Sigmoid colon (tissue), 6 donors: ENCODE measurements at regions not wholly inside any gene's neighbourhood (a gene's known extent, or its start where the extent isn't known, plus 50 kb on each side); places are given as distances from the start of the nearest gene placed in this dataset.

ENCODE experiments used
- DNase-seq: peaks from one replicate; pipeline ENCODE4 v3.0.0-alpha.2; 2019
- H3K27ac ChIP-seq, 4 donors: fragments of 200-600 bp; sonication (generic); one replicate each; pipeline ENCODE4 v1.5.1; 2016 to 2019; ENCODE audit warnings: mild to moderate bottlenecking in 1 of 4
- H3K27me3 ChIP-seq, 3 donors: fragments of 200-600 bp; sonication (generic); one replicate each; pipeline ENCODE4 v1.5.1; 2019; ENCODE audit warnings: mild to moderate bottlenecking in 1 of 3
- H3K36me3 ChIP-seq, 4 donors: fragments of 200-600 bp; sonication (generic); one replicate each; pipeline ENCODE4 v1.5.1; 2016 to 2019
- H3K4me1 ChIP-seq, 4 donors: fragments of 200-600 bp; sonication (generic); one replicate each; pipeline ENCODE4 v1.5.1; 2017 to 2019
- H3K4me3 ChIP-seq, 4 donors: fragments of 200-600 bp; sonication (generic); one replicate each; pipeline ENCODE4 v1.5.1; 2017 to 2019; ENCODE audit warnings: mild to moderate bottlenecking in 2 of 4, moderate library complexity in 1 of 4
- H3K9me3 ChIP-seq, 4 donors: fragments of 200-600 bp in 3 of 4; sonication (generic) in 3 of 4; one replicate each; pipeline versions ENCODE4 v1.5.1 to v1.6.1; 2013 to 2019
- CTCF ChIP-seq, 4 experiments: fragments of 450-650 bp in 3 of 4; fragments of 200-600 bp in 1 of 4; IDR thresholded peaks; one replicate each; pipeline ENCODE4 v1.5.1; 2016 to 2019; ENCODE audit warnings: antibody characterized with exemption in 4 of 4, mild to moderate bottlenecking in 3 of 4, moderate library complexity in 2 of 4
- EP300 ChIP-seq, 4 donors: sonication (generic); formaldehyde crosslinking; IDR thresholded peaks; one replicate each; pipeline ENCODE4 v1.6.1; 2017; ENCODE audit warnings: antibody characterized with exemption in 4 of 4
- POLR2A ChIP-seq, 2 donors: fragments of 450-650 bp; IDR thresholded peaks; one replicate each; pipeline ENCODE4 v1.6.1; 2016; ENCODE audit warnings: antibody characterized with exemption in 2 of 2, mild to moderate bottlenecking in 2 of 2, moderate library complexity in 2 of 2
- POLR2AphosphoS5 ChIP-seq, 4 donors: sonication (generic); formaldehyde crosslinking; IDR thresholded peaks; one replicate each; pipeline ENCODE4 v1.6.1; 2017; ENCODE audit warnings: antibody characterized with exemption in 4 of 4
- WGBS, 2 donors: extraction: QIAGEN DNeasy Blood & Tissue Kit; methylation state at CpG; one replicate each; pipeline ENCODE4 v1.1.7; 2013; 5-methylcytosine and 5-hydroxymethylcytosine counted together
- intact Hi-C: fragments of 100-400 bp; cut with DNase I; formaldehyde crosslinking; loops from one replicate; pipeline ENCODE4 v1.15.1; 2023
- donor health status: healthy with polysubstance abuse.
- donor health status: healthy.

- H3K27me3 ChIP-seq: peaks cover 0 to 17% (median 0%) of the 10 kb centered on the region in 3 donors
- H3K27ac ChIP-seq: no peak overlapping the region
- no peak for DNase-seq
- no peaks in the 10 kb centered on the region for H3K36me3 ChIP-seq
- intact Hi-C loops: no loop called here
- H3K9me3 ChIP-seq: peaks cover 0 to 8% (median 4%) of the 10 kb centered on the region in 4 donors
- H3K4me1 ChIP-seq: no peaks in the 10 kb centered on the region
- no peak for TF ChIP-seq POLR2A (IDR thresholded peaks at IDR 0.05)
- no peak for TF ChIP-seq POLR2AphosphoS5 (IDR thresholded peaks at IDR 0.05)
- no peak for TF ChIP-seq CTCF (IDR thresholded peaks at IDR 0.05)
- no peak for TF ChIP-seq EP300 (IDR thresholded peaks at IDR 0.05)
- WGBS, 2 donors: 51 to 58% methylated on average over 15 of the region's 15 CpGs
- H3K4me3 ChIP-seq: no peak overlapping the region
These were observed 634.8 kb downstream of the IRX1 start for GRCh38 chr5:4230471-4230785.

GRCh38 chr5:4230786-4231641 lies 635.4 kb downstream of the IRX1 start:
- peaks cover 0 to 8% (median 4%) of the 10 kb centered on the region in 4 donors for H3K9me3 ChIP-seq
- no peak for TF ChIP-seq POLR2AphosphoS5 (IDR thresholded peaks at IDR 0.05)
- TF ChIP-seq EP300 (IDR thresholded peaks at IDR 0.05): no peak
- TF ChIP-seq CTCF (IDR thresholded peaks at IDR 0.05): no peak
- no peak for TF ChIP-seq POLR2A (IDR thresholded peaks at IDR 0.05)
- no peak overlapping the region for H3K4me3 ChIP-seq
- H3K27me3 ChIP-seq: peaks cover 0 to 17% (median 0%) of the 10 kb centered on the region in 3 donors
- 52 to 59% methylated on average over 23 of the region's 23 CpGs for WGBS, 2 donors
- H3K27ac ChIP-seq: no peak overlapping the region
- no peaks in the 10 kb centered on the region for H3K4me1 ChIP-seq
- H3K36me3 ChIP-seq: no peaks in the 10 kb centered on the region
- no peak for DNase-seq
- intact Hi-C loops: no loop called here

GRCh38 chr5:4232084-4232483 lies 636.5 kb downstream of the IRX1 start:
- TF ChIP-seq POLR2A (IDR thresholded peaks at IDR 0.05) (no peak), EP300 (IDR thresholded peaks at IDR 0.05) (no peak), POLR2AphosphoS5 (IDR thresholded peaks at IDR 0.05) (no peak), CTCF (IDR thresholded peaks at IDR 0.05) (no peak)
- H3K36me3 ChIP-seq: no peaks in the 10 kb centered on the region
- no peaks in the 10 kb centered on the region for H3K4me1 ChIP-seq
- WGBS, 2 donors: 71 to 82% methylated on average over 1 of the region's 1 CpG
- no peak overlapping the region for H3K27ac ChIP-seq
- H3K4me3 ChIP-seq: no peak overlapping the region
- H3K27me3 ChIP-seq: peaks cover 0 to 17% (median 0%) of the 10 kb centered on the region in 3 donors
- intact Hi-C loops: no loop called here
- DNase-seq: no peak
- peaks cover 0 to 8% (median 4%) of the 10 kb centered on the region in 4 donors for H3K9me3 ChIP-seq

GRCh38 chr5:4233671-4234070 lies 638.0 kb downstream of the IRX1 start:
- WGBS, 2 donors: 52 to 74% methylated on average over 5 of the region's 5 CpGs
- TF ChIP-seq POLR2AphosphoS5 (IDR thresholded peaks at IDR 0.05) (no peak), CTCF (IDR thresholded peaks at IDR 0.05) (no peak), POLR2A (IDR thresholded peaks at IDR 0.05) (no peak), EP300 (IDR thresholded peaks at IDR 0.05) (no peak)
- peaks cover 0 to 8% (median 4%) of the 10 kb centered on the region in 4 donors for H3K9me3 ChIP-seq
- H3K27me3 ChIP-seq: peaks cover 0 to 17% (median 0%) of the 10 kb centered on the region in 3 donors
- no peaks in the 10 kb centered on the region for H3K36me3 ChIP-seq
- no peak for DNase-seq
- H3K4me1 ChIP-seq: no peaks in the 10 kb centered on the region
- H3K4me3 ChIP-seq: no peak overlapping the region
- H3K27ac ChIP-seq: no peak overlapping the region
- intact Hi-C loops: no loop called here
